GM19023 (cell line): ENCODE measurements at regions not wholly inside any gene's neighbourhood (a gene's known extent, or its start where the extent isn't known, plus 50 kb on each side); places are given as distances from the start of the nearest gene placed in this dataset.
"Not testable (repeated sequence)": the region's sequence is repeated elsewhere in the genome, so short reads cannot be mapped to it uniquely, and the experiment has no call there.

ENCODE experiments used
- ATAC-seq: cut with Tn5 transposase; IDR thresholded peaks from one replicate; pipeline ENCODE4 v1.9.1; 2021; ENCODE audit warnings: mild to moderate bottlenecking, moderate library complexity; ENCODE audit not compliant: unreplicated experiment

- ATAC-seq: no peak
Observed at GRCh38 chr11:19418221-19418620, 177.5 kb upstream of the E2F8 start.

- not testable (repeated sequence) for ATAC-seq
Observed at GRCh38 chr11:19412070-19412469, 171.3 kb upstream of the E2F8 start.

GRCh38 chr11:19410032-19410431 is 169.3 kb upstream of the E2F8 start:
- ATAC-seq: no peak

- ATAC-seq: no peak
Observed at GRCh38 chr11:19409307-19409706, 168.6 kb upstream of the E2F8 start.

GRCh38 chr11:19407677-19408270 is 167.0 kb upstream of the E2F8 start:
- no peak for ATAC-seq

- no peak for ATAC-seq
Observed at GRCh38 chr11:19405966-19406365, 165.2 kb upstream of the E2F8 start.

- no peak for ATAC-seq
Observed at GRCh38 chr11:19404787-19405186, 164.0 kb upstream of the E2F8 start.

- no peak for ATAC-seq
Observed at GRCh38 chr11:19403196-19403895, 162.6 kb upstream of the E2F8 start.

GRCh38 chr11:19400296-19400695 is 159.6 kb upstream of the E2F8 start:
- no peak for ATAC-seq

- ATAC-seq: no peak
Observed at GRCh38 chr11:19398772-19399527, 158.2 kb upstream of the E2F8 start.

GRCh38 chr11:19398273-19398672 is 157.5 kb upstream of the E2F8 start:
- ATAC-seq: no peak

GRCh38 chr11:19395050-19395449 is 154.3 kb upstream of the E2F8 start:
- ATAC-seq: peak; percentile 21

- ATAC-seq: peak; percentile 76
Observed at GRCh38 chr11:19394525-19395016, 153.8 kb upstream of the E2F8 start.

- ATAC-seq: no peak
Observed at GRCh38 chr11:19393941-19394340, 153.2 kb upstream of the E2F8 start.

GRCh38 chr11:19392847-19393518 is 152.2 kb upstream of the E2F8 start:
- ATAC-seq: no peak

GRCh38 chr11:19392321-19392720 is 151.6 kb upstream of the E2F8 start:
- ATAC-seq: no peak

GRCh38 chr11:19391652-19392051 is 150.9 kb upstream of the E2F8 start:
- ATAC-seq: no peak

GRCh38 chr11:19391026-19391425 is 150.3 kb upstream of the E2F8 start:
- ATAC-seq: no peak

- no peak for ATAC-seq
Observed at GRCh38 chr11:19389787-19390303, 149.1 kb upstream of the E2F8 start.

- ATAC-seq: no peak
Observed at GRCh38 chr11:19382131-19382611, 141.4 kb upstream of the E2F8 start.

GRCh38 chr11:19380375-19380774 is 139.6 kb upstream of the E2F8 start:
- ATAC-seq: no peak
